ENCODE measurements at regions not wholly inside any gene's neighbourhood (a gene's known extent, or its start where the extent isn't known, plus 50 kb on each side); places are given as distances from the start of the nearest gene placed in this dataset.

GRCh38 chr12:58566599-58566998 lies 353.7 kb downstream of the LRIG3 start:
- no peak for TF ChIP-seq CTCF (IDR thresholded peaks at IDR 0.05; ENCODE audit: low read depth, low read length, poor library complexity, severe bottlenecking)
- no peak for TF ChIP-seq EZH2phosphoT487 (IDR thresholded peaks at IDR 0.05; ENCODE audit: borderline replicate concordance, low read length)

Data from DOHH2 (cell line).